ENCODE measurements at regions not wholly inside any gene's neighbourhood (a gene's known extent, or its start where the extent isn't known, plus 50 kb on each side); places are given as distances from the start of the nearest gene placed in this dataset.

DNA sequence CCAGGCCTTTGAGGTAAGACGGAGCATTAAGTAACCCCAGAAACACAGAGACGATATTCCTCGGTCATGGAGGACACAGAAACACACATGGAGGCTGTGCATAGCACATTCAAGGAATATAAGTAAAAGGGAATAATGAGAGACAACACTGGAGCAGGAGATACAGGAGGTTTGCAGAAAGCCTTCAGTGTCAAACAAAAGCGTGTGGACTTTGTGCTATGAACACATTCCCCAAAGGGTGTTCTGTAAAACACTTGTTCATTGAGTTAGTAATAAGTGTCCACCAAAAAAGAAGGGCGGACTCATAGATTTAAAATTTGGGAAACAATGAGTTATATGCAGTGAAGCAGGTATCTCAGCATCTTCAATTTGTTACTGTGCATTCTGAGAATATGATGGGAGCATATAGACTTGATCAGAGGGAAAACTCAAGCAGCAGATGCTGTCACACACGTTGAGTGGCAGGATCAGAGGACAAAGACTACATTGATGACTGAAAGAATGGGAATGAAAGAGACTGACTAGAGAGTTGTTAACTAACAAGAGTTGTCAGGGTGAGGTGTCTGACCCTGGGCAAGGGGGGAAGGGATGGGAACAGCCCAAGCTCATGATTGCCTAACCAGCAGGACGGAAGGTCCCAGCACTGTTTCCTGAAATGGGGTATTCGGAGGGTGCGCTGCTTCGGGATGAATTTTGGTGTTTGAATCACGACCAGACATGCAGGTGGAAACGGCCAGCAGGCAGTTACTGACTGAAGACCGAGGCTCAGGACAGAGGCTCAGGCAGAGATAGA lies 85.2 kb upstream of the VIPR2 start:
- DNase-seq (ENCODE audit: low spot score): no peak

GRCh38 chr7:159227433-159227832 lies 82.8 kb upstream of the VIPR2 start:
- TF ChIP-seq POLR2A (IDR thresholded peaks at IDR 0.05) (no peak), POLR2AphosphoS5 (IDR thresholded peaks at IDR 0.05) (no peak), CTCF (IDR thresholded peaks at IDR 0.05) (no peak)
- Histone ChIP-seq H3K36me3 (no peaks in the 10 kb centered on the region), H3K27me3 (replicated peaks; ENCODE audit: insufficient read depth) (no peaks in the 10 kb centered on the region), H3K9me3 (no peaks in the 10 kb centered on the region), H3K4me1 (replicated peaks) (no peaks in the 10 kb centered on the region), H3K27ac (no peak overlapping the region), H3K4me3 (no peak overlapping the region)
- 64% methylated on average over 5 of the region's 5 CpGs for WGBS
- DNase-seq (ENCODE audit: low spot score): no peak
- intact Hi-C loops (cut with DNase I): no loop called here

More for the DNA sequence above, 85.2 kb upstream of the VIPR2 start:
- TF ChIP-seq POLR2A (IDR thresholded peaks at IDR 0.05) (no peak), CTCF (IDR thresholded peaks at IDR 0.05) (no peak), POLR2AphosphoS5 (IDR thresholded peaks at IDR 0.05) (no peak)
- intact Hi-C loops (cut with DNase I): no loop called here
- no peaks in the 10 kb centered on the region for H3K27me3 ChIP-seq (replicated peaks; ENCODE audit: insufficient read depth)
- no peaks in the 10 kb centered on the region for H3K36me3 ChIP-seq
- H3K9me3 ChIP-seq: no peaks in the 10 kb centered on the region
- WGBS: 89% methylated on average over 13 of the region's 13 CpGs
- H3K27ac ChIP-seq: no peak overlapping the region
- H3K4me1 ChIP-seq (replicated peaks): no peaks in the 10 kb centered on the region
- H3K4me3 ChIP-seq: no peak overlapping the region

DNA sequence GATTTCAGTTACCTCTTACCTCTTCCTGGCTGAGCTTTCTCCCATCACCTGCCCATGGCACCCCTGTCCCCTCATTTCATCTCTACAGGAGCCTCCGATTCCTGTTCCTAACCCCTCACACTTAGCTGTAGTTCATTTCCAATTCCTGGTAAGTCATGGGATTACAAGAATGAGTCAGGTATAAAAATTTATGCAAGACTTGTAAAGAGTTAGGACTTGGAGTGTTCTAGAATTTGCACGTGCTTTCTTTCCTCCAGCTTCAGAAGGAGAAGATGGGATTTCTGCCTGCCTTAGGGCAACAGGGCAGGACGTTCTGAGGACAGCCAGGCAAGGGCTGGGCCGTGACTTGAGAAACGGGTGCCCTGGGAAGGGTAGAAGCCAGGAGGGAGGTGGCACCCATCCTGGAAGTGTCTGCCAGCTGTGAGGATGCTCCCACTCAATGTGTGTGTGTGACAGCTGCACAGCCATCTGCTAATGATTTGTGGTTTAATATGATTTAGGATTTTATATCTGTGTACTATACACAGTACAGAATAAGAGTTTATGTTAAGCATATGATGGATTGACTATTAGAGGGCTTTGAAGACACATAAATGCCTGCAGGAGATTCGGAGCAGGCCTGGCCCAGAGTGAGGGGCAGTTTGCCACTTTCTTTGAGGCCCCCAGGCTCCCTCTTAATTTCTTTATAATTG lies 81.5 kb upstream of the VIPR2 start:
- no peaks in the 10 kb centered on the region for H3K4me1 ChIP-seq (replicated peaks)
- no peaks in the 10 kb centered on the region for H3K9me3 ChIP-seq
- intact Hi-C loops (cut with DNase I): no loop called here
- WGBS: 89% methylated on average over 6 of the region's 6 CpGs
- TF ChIP-seq POLR2AphosphoS5 (IDR thresholded peaks at IDR 0.05) (no peak), CTCF (IDR thresholded peaks at IDR 0.05) (no peak), POLR2A (IDR thresholded peaks at IDR 0.05) (no peak)
- no peak overlapping the region for H3K27ac ChIP-seq
- no peaks in the 10 kb centered on the region for H3K36me3 ChIP-seq
- DNase-seq (ENCODE audit: low spot score): no peak
- H3K27me3 ChIP-seq (replicated peaks; ENCODE audit: insufficient read depth): no peaks in the 10 kb centered on the region
- no peak overlapping the region for H3K4me3 ChIP-seq

- no peaks in the 10 kb centered on the region for H3K9me3 ChIP-seq
- TF ChIP-seq POLR2AphosphoS5 (IDR thresholded peaks at IDR 0.05) (no peak), POLR2A (IDR thresholded peaks at IDR 0.05) (no peak)
- no peak overlapping the region for H3K4me3 ChIP-seq
- H3K36me3 ChIP-seq: no peaks in the 10 kb centered on the region
- DNase-seq (ENCODE audit: low spot score): no peak
- 71% methylated on average over 7 of the region's 7 CpGs for WGBS
- intact Hi-C loops (cut with DNase I): no loop called here
- no peak overlapping the region for H3K27ac ChIP-seq
- no peaks in the 10 kb centered on the region for H3K27me3 ChIP-seq (replicated peaks; ENCODE audit: insufficient read depth)
- no peaks in the 10 kb centered on the region for H3K4me1 ChIP-seq (replicated peaks)
Measured at GRCh38 chr7:159218607-159219006, 73.9 kb upstream of the VIPR2 start.

GRCh38 chr7:159218170-159218569 lies 73.5 kb upstream of the VIPR2 start:
- H3K4me3 ChIP-seq: no peak overlapping the region
- no peak for TF ChIP-seq CTCF (IDR thresholded peaks at IDR 0.05)
- intact Hi-C loops (cut with DNase I): no loop called here
- H3K36me3 ChIP-seq: no peaks in the 10 kb centered on the region
- H3K27ac ChIP-seq: no peak overlapping the region
- H3K4me1 ChIP-seq (replicated peaks): no peaks in the 10 kb centered on the region
- DNase-seq (ENCODE audit: low spot score): no peak
- 36% methylated on average over 1 of the region's 1 CpG for WGBS
- no peaks in the 10 kb centered on the region for H3K9me3 ChIP-seq
- no peaks in the 10 kb centered on the region for H3K27me3 ChIP-seq (replicated peaks; ENCODE audit: insufficient read depth)
